ENCODE measurements at regions not wholly inside any gene's neighbourhood (a gene's known extent, or its start where the extent isn't known, plus 50 kb on each side); places are given as distances from the start of the nearest gene placed in this dataset.

- Histone ChIP-seq H3K9me3 (ENCODE audit: insufficient read depth, low read length) (no peaks in the 10 kb centered on the region), H2AFZ (ENCODE audit: low read depth, low read length) (no peak overlapping the region), H3K9ac (ENCODE audit: low read length) (no peak overlapping the region), H4K20me1 (ENCODE audit: insufficient read depth, low read length) (no peaks in the 10 kb centered on the region), H3K36me3 (replicated peaks; ENCODE audit: low read depth, low read length) (no peaks in the 10 kb centered on the region), H3K27me3 (ENCODE audit: low read depth, low read length) (no peaks in the 10 kb centered on the region), H3K4me2 (ENCODE audit: low read length) (no peak overlapping the region), H3K79me2 (ENCODE audit: low read length) (no peaks in the 10 kb centered on the region), H3K4me1 (ENCODE audit: low read length) (no peaks in the 10 kb centered on the region), H3K27ac (ENCODE audit: low read length) (no peak overlapping the region), H3K4me3 (ENCODE audit: low read length) (no peak overlapping the region)
- TF ChIP-seq CTCF (IDR thresholded peaks at IDR 0.05; ENCODE audit: low read depth, low read length) (no peak), EZH2phosphoT487 (IDR thresholded peaks at IDR 0.05; ENCODE audit: low read depth) (no peak)
Observed at GRCh38 chr3:161969867-161970266, 473.3 kb downstream of the OTOL1 start.

GRCh38 chr3:161975201-161975600 is 478.6 kb downstream of the OTOL1 start:
- peaks cover 5% of the 10 kb centered on the region; the same call in 1 of the 2 replicates for H3K4me1 ChIP-seq (ENCODE audit: low read length)
- no peak overlapping the region for H2AFZ ChIP-seq (ENCODE audit: low read depth, low read length)
- no peak overlapping the region for H3K27ac ChIP-seq (ENCODE audit: low read length)
- no peaks in the 10 kb centered on the region for H3K27me3 ChIP-seq (ENCODE audit: low read depth, low read length)
- H3K79me2 ChIP-seq (ENCODE audit: low read length), result no peaks in the 10 kb centered on the region
- H3K9me3 ChIP-seq (ENCODE audit: insufficient read depth, low read length), result no peaks in the 10 kb centered on the region
- H3K4me3 ChIP-seq (ENCODE audit: low read length), result no peak overlapping the region
- H3K36me3 ChIP-seq (replicated peaks; ENCODE audit: low read depth, low read length), result no peaks in the 10 kb centered on the region
- H3K4me2 ChIP-seq (ENCODE audit: low read length), result no peak overlapping the region
- no peak overlapping the region for H3K9ac ChIP-seq (ENCODE audit: low read length)
- no peaks in the 10 kb centered on the region for H4K20me1 ChIP-seq (ENCODE audit: insufficient read depth, low read length)
- no peak for TF ChIP-seq CTCF (IDR thresholded peaks at IDR 0.05; ENCODE audit: low read depth, low read length)
- TF ChIP-seq EZH2phosphoT487 (IDR thresholded peaks at IDR 0.05; ENCODE audit: low read depth), result no peak

GRCh38 chr3:161977063-161977462 is 480.5 kb downstream of the OTOL1 start:
- Histone ChIP-seq H4K20me1 (ENCODE audit: insufficient read depth, low read length) (no peaks in the 10 kb centered on the region), H3K9me3 (ENCODE audit: insufficient read depth, low read length) (no peaks in the 10 kb centered on the region), H3K27ac (ENCODE audit: low read length) (no peak overlapping the region), H3K4me1 (ENCODE audit: low read length) (peaks cover 5% of the 10 kb centered on the region; the same call in 1 of the 2 replicates), H3K79me2 (ENCODE audit: low read length) (no peaks in the 10 kb centered on the region), H3K36me3 (replicated peaks; ENCODE audit: low read depth, low read length) (no peaks in the 10 kb centered on the region), H2AFZ (ENCODE audit: low read depth, low read length) (no peak overlapping the region), H3K4me2 (ENCODE audit: low read length) (no peak overlapping the region), H3K4me3 (ENCODE audit: low read length) (no peak overlapping the region), H3K9ac (ENCODE audit: low read length) (no peak overlapping the region), H3K27me3 (ENCODE audit: low read depth, low read length) (no peaks in the 10 kb centered on the region)
- TF ChIP-seq EZH2phosphoT487 (IDR thresholded peaks at IDR 0.05; ENCODE audit: low read depth) (no peak), CTCF (IDR thresholded peaks at IDR 0.05; ENCODE audit: low read depth, low read length) (no peak)

GRCh38 chr3:161977850-161978249 is 481.2 kb downstream of the OTOL1 start:
- H3K4me2 ChIP-seq (ENCODE audit: low read length), result no peak overlapping the region
- H3K36me3 ChIP-seq (replicated peaks; ENCODE audit: low read depth, low read length), result no peaks in the 10 kb centered on the region
- no peak overlapping the region for H2AFZ ChIP-seq (ENCODE audit: low read depth, low read length)
- no peak overlapping the region for H3K9ac ChIP-seq (ENCODE audit: low read length)
- no peaks in the 10 kb centered on the region for H3K79me2 ChIP-seq (ENCODE audit: low read length)
- H4K20me1 ChIP-seq (ENCODE audit: insufficient read depth, low read length), result no peaks in the 10 kb centered on the region
- H3K27ac ChIP-seq (ENCODE audit: low read length), result no peak overlapping the region
- H3K27me3 ChIP-seq (ENCODE audit: low read depth, low read length), result no peaks in the 10 kb centered on the region
- no peak overlapping the region for H3K4me3 ChIP-seq (ENCODE audit: low read length)
- no peak for TF ChIP-seq EZH2phosphoT487 (IDR thresholded peaks at IDR 0.05; ENCODE audit: low read depth)
- no peak for TF ChIP-seq CTCF (IDR thresholded peaks at IDR 0.05; ENCODE audit: low read depth, low read length)
- no peaks in the 10 kb centered on the region for H3K9me3 ChIP-seq (ENCODE audit: insufficient read depth, low read length)
- H3K4me1 ChIP-seq (ENCODE audit: low read length), result peaks cover 5% of the 10 kb centered on the region; the same call in 1 of the 2 replicates

Measured in OCI-LY3 (cell line).